HFFc6 (cell line): ENCODE measurements at regions not wholly inside any gene's neighbourhood (a gene's known extent, or its start where the extent isn't known, plus 50 kb on each side); places are given as distances from the start of the nearest gene placed in this dataset.

Experiments used
- DNase-seq: peaks from one replicate; pipeline ENCODE4 v3.0.0-alpha.2; 2018
- H3K27ac Mint-ChIP-seq: 2 replicates; pipeline ENCODE4 v1.8.0; 2020; ENCODE audit warnings: mild to moderate bottlenecking, mixed read lengths
- H3K27me3 Mint-ChIP-seq: 2 replicates; pipeline ENCODE4 v1.8.0; 2021; ENCODE audit warnings: mild to moderate bottlenecking, moderate library complexity, mixed read lengths; ENCODE audit not compliant: insufficient read depth
- H3K36me3 Mint-ChIP-seq: 2 replicates; pipeline ENCODE4 v1.8.0; 2021; ENCODE audit warnings: low read depth, mixed read lengths
- H3K4me1 Mint-ChIP-seq: 2 replicates; pipeline ENCODE4 v1.8.0; 2020; ENCODE audit warnings: low read depth, mixed read lengths
- H3K4me3 Mint-ChIP-seq: 2 replicates; pipeline ENCODE4 v1.8.0; 2020; ENCODE audit warnings: mild to moderate bottlenecking, moderate library complexity, mixed read lengths
- H3K9me3 Mint-ChIP-seq: 2 replicates; pipeline ENCODE4 v1.8.0; 2020; ENCODE audit warnings: mild to moderate bottlenecking, mixed read lengths
- CTCF ChIP-seq: fragments of 200-600 bp; sonication (generic); IDR thresholded peaks from 2 replicates; pipeline ENCODE4 v1.5.0; 2021; ENCODE audit warnings: antibody characterized with exemption, mild to moderate bottlenecking

DNA sequence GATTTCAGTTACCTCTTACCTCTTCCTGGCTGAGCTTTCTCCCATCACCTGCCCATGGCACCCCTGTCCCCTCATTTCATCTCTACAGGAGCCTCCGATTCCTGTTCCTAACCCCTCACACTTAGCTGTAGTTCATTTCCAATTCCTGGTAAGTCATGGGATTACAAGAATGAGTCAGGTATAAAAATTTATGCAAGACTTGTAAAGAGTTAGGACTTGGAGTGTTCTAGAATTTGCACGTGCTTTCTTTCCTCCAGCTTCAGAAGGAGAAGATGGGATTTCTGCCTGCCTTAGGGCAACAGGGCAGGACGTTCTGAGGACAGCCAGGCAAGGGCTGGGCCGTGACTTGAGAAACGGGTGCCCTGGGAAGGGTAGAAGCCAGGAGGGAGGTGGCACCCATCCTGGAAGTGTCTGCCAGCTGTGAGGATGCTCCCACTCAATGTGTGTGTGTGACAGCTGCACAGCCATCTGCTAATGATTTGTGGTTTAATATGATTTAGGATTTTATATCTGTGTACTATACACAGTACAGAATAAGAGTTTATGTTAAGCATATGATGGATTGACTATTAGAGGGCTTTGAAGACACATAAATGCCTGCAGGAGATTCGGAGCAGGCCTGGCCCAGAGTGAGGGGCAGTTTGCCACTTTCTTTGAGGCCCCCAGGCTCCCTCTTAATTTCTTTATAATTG is 81.5 kb upstream of the VIPR2 start:
- no peak for TF ChIP-seq CTCF
- Mint-ChIP-seq H3K4me3 (no peak overlapping the region), H3K4me1 (no peaks in the 10 kb centered on the region), H3K27ac (no peak overlapping the region), H3K9me3 (peaks cover 52% of the 10 kb centered on the region), H3K27me3 (no peaks in the 10 kb centered on the region; the same call in 1 of the 2 replicates), H3K36me3 (no peaks in the 10 kb centered on the region)
- DNase-seq = no peak

GRCh38 chr7:159218607-159219006 is 73.9 kb upstream of the VIPR2 start:
- H3K27ac Mint-ChIP-seq = no peak overlapping the region
- no peak for TF ChIP-seq CTCF
- H3K27me3 Mint-ChIP-seq = no peaks in the 10 kb centered on the region
- no peak for DNase-seq
- no peaks in the 10 kb centered on the region for H3K4me1 Mint-ChIP-seq
- H3K36me3 Mint-ChIP-seq = no peaks in the 10 kb centered on the region
- peaks cover 37% of the 10 kb centered on the region for H3K9me3 Mint-ChIP-seq
- no peak overlapping the region for H3K4me3 Mint-ChIP-seq

DNA sequence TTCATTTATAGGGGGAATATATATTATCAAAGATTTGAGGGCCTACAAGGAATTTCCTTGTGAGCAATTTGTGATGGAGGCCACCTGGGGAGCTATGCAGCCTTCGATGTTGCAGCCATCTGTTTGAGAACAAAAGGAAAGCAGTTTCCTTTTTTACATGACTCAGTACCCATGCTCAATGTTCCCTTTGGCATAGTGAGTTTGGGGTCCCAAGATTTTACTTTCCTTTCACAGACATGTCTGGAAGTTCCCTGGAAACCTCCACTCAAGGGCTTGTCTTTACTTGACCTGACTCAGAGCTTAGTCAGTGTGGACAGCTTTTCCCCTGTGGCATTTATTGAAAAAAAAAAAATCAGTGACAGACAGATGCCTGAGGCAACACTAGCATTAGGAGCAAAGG is 73.5 kb upstream of the VIPR2 start:
- no peaks in the 10 kb centered on the region for H3K4me1 Mint-ChIP-seq
- H3K27ac Mint-ChIP-seq = no peak overlapping the region
- no peak overlapping the region for H3K4me3 Mint-ChIP-seq
- no peaks in the 10 kb centered on the region for H3K36me3 Mint-ChIP-seq
- H3K9me3 Mint-ChIP-seq = peaks cover 37% of the 10 kb centered on the region
- H3K27me3 Mint-ChIP-seq = no peaks in the 10 kb centered on the region
- TF ChIP-seq CTCF = no peak
- DNase-seq = no peak

DNA sequence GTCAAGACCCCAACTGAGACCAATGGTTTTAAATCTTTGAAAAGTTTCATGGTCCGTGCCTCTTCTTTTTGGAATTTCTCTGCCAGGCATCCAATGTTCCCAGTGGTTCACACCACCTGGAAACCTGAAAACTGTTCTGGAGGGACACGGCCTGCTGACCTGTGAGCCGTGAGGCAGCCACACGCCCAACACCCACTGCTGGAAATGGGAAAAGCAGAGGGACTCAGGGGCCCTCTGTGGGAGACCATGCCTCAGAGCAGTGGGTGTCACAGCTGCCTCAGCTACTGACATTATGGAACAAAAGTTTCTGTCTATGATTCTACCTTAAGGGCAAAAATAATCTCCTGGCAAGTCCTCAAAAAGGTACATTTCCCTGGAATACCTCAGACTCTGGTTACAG is 70.4 kb upstream of the VIPR2 start:
- Mint-ChIP-seq H3K9me3 (peaks cover 56% of the 10 kb centered on the region), H3K27me3 (no peaks in the 10 kb centered on the region), H3K4me1 (no peaks in the 10 kb centered on the region), H3K36me3 (no peaks in the 10 kb centered on the region), H3K27ac (no peak overlapping the region), H3K4me3 (no peak overlapping the region)
- TF ChIP-seq CTCF = no peak
- DNase-seq = no peak

GRCh38 chr7:159213253-159213652 is 68.6 kb upstream of the VIPR2 start:
- Mint-ChIP-seq H3K36me3 (no peaks in the 10 kb centered on the region), H3K4me1 (no peaks in the 10 kb centered on the region), H3K9me3 (peaks cover 45% of the 10 kb centered on the region), H3K4me3 (no peak overlapping the region), H3K27ac (no peak overlapping the region), H3K27me3 (no peaks in the 10 kb centered on the region)
- no peak for DNase-seq
- TF ChIP-seq CTCF = no peak

DNA sequence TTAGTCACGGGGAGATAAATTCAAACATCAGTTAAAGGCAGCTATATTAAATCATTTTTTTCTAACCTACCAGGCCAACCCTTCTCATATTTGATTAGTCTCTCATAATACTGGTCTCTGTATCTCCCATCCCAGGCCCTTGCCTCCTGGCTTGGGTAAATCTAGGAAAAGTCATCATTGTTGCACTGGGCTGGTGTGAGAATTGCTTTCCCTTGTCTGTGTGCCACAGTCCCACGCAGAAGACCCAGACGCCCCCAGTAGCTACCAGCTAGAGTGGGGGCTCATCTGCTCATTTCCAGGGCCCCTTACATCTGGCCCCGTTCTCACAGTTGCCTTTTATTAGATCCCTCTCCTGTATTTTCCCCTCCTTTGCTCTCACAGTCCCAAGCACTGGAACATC is 67.6 kb upstream of the VIPR2 start:
- Mint-ChIP-seq H3K4me3 (no peak overlapping the region), H3K27ac (no peak overlapping the region), H3K27me3 (no peaks in the 10 kb centered on the region), H3K4me1 (no peaks in the 10 kb centered on the region), H3K9me3 (peaks cover 37% of the 10 kb centered on the region), H3K36me3 (no peaks in the 10 kb centered on the region)
- DNase-seq = no peak
- TF ChIP-seq CTCF = no peak
